GM12872 (cell line): ENCODE measurements at regions not wholly inside any gene's neighbourhood (a gene's known extent, or its start where the extent isn't known, plus 50 kb on each side); places are given as distances from the start of the nearest gene placed in this dataset.

Source experiments
- CTCF ChIP-seq: IDR thresholded peaks from 3 replicates; pipeline ENCODE4 v1.5.1; 2011; ENCODE audit warnings: low read depth, mild to moderate bottlenecking, low read length, moderate library complexity; ENCODE audit not compliant: insufficient read depth

GRCh38 chr7:128591705-128592104 is 80.4 kb upstream of the GARIN1A start:
- TF ChIP-seq CTCF: no peak

- peak; percentile 41; the same call in 2 of the 3 replicates for TF ChIP-seq CTCF
These were observed 63.2 kb upstream of the GARIN1A start for GRCh38 chr7:128608678-128609421.
